ENCODE measurements at regions not wholly inside any gene's neighbourhood (a gene's known extent, or its start where the extent isn't known, plus 50 kb on each side); places are given as distances from the start of the nearest gene placed in this dataset.

- TF ChIP-seq, protein P1, sequence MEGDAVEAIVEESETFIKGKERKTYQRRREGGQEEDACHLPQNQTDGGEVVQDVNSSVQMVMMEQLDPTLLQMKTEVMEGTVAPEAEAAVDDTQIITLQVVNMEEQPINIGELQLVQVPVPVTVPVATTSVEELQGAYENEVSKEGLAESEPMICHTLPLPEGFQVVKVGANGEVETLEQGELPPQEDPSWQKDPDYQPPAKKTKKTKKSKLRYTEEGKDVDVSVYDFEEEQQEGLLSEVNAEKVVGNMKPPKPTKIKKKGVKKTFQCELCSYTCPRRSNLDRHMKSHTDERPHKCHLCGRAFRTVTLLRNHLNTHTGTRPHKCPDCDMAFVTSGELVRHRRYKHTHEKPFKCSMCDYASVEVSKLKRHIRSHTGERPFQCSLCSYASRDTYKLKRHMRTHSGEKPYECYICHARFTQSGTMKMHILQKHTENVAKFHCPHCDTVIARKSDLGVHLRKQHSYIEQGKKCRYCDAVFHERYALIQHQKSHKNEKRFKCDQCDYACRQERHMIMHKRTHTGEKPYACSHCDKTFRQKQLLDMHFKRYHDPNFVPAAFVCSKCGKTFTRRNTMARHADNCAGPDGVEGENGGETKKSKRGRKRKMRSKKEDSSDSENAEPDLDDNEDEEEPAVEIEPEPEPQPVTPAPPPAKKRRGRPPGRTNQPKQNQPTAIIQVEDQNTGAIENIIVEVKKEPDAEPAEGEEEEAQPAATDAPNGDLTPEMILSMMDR (IDR thresholded peaks at IDR 0.05; ENCODE audit: low read length), result no peak
- no peak for TF ChIP-seq EZH2 (IDR thresholded peaks at IDR 0.05; ENCODE audit: borderline replicate concordance, low read length)
Measured at GRCh38 chr5:165328846-165329245, 1823.4 kb downstream of the MAT2B start.
